HEK293 (cell line): ENCODE measurements at regions not wholly inside any gene's neighbourhood (a gene's known extent, or its start where the extent isn't known, plus 50 kb on each side); places are given as distances from the start of the nearest gene placed in this dataset.

Experiments used
- HOXA7 ChIP-seq: sonication (generic); formaldehyde crosslinking; IDR thresholded peaks from 2 replicates; pipeline ENCODE4 v1.8.1; 2022; ENCODE audit warnings: missing genetic modification reagents, borderline replicate concordance
- SP2 ChIP-seq: fragments of 450-650 bp; formaldehyde crosslinking; IDR thresholded peaks from 2 replicates; pipeline ENCODE4 v1.5.1; 2016; ENCODE audit warnings: missing biosample characterization, missing genetic modification characterization
- ZNF133 ChIP-seq: fragments of 450-650 bp; formaldehyde crosslinking; IDR thresholded peaks from 2 replicates; pipeline ENCODE4 v1.5.1; 2016; ENCODE audit warnings: missing biosample characterization, missing genetic modification characterization
- ZNF175 ChIP-seq: fragments of 450-650 bp; formaldehyde crosslinking; IDR thresholded peaks from 2 replicates; pipeline ENCODE4 v1.5.1; 2016; ENCODE audit warnings: missing biosample characterization, missing genetic modification characterization
- ZNF274 ChIP-seq, 2 experiments: fragments of 200-500 bp in 1 of 2; fragments of 450-650 bp in 1 of 2; sonication (Bioruptor generic) in 1 of 2; formaldehyde crosslinking in 1 of 2; IDR thresholded peaks; 2 replicates each; pipeline versions ENCODE4 v1.5.1 to v1.6.1; 2014 to 2016; ENCODE audit warnings: borderline replicate concordance in 1 of 2, inconsistent platforms in 1 of 2, low read length in 1 of 2, missing biosample characterization in 1 of 2, missing genetic modification characterization in 1 of 2
- ZNF777 ChIP-seq: fragments of 450-650 bp; formaldehyde crosslinking; IDR thresholded peaks from 2 replicates; pipeline ENCODE4 v1.5.1; 2017; ENCODE audit warnings: missing biosample characterization, missing genetic modification characterization, borderline replicate concordance
- TF ChIP-seq, protein P1 (sequence below): fragments of 450-650 bp; formaldehyde crosslinking; IDR thresholded peaks from 2 replicates; pipeline ENCODE4 v1.5.1; 2016; ENCODE audit warnings: missing biosample characterization, missing genetic modification characterization
- TF ChIP-seq, protein P2 (sequence below): fragments of 450-650 bp; formaldehyde crosslinking; IDR thresholded peaks from 2 replicates; pipeline ENCODE4 v1.5.1; 2016; ENCODE audit warnings: missing biosample characterization, missing genetic modification characterization, low read depth
- TF ChIP-seq, protein P3 (sequence below): fragments of 450-650 bp; formaldehyde crosslinking; IDR thresholded peaks from 2 replicates; pipeline ENCODE4 v1.5.1; 2017; ENCODE audit warnings: missing biosample characterization, missing genetic modification characterization
- TF ChIP-seq, protein P4 (sequence below): fragments of 450-650 bp; formaldehyde crosslinking; IDR thresholded peaks from 2 replicates; pipeline ENCODE4; 2016; ENCODE audit warnings: missing biosample characterization, missing genetic modification characterization
- TF ChIP-seq, protein P5 (sequence below): fragments of 450-650 bp; formaldehyde crosslinking; IDR thresholded peaks from 2 replicates; pipeline ENCODE4 v1.5.1; 2016; ENCODE audit warnings: missing biosample characterization, missing genetic modification characterization

DNA sequence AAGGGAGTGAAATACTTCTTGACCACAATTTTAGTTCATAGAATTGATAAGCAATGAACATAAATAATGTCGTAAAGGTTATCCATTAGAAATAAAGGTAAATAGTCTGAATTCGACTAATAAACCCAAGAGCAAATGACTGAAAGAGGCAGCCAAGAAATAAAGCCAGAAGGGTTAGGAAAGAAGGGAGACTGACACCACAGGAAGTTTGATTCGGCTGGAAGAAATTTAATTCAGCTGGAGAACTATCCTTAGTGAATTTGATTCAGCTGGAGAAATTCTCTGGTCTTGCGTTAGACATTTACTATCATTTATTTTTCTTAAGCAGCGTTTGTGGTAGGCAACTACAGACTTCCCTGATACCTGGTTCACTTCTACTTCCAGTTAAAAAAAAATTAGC is 429.6 kb downstream of the PID1 start:
- TF ChIP-seq SP2 (tag by site-specific recombination): no peak
- TF ChIP-seq, protein P1, sequence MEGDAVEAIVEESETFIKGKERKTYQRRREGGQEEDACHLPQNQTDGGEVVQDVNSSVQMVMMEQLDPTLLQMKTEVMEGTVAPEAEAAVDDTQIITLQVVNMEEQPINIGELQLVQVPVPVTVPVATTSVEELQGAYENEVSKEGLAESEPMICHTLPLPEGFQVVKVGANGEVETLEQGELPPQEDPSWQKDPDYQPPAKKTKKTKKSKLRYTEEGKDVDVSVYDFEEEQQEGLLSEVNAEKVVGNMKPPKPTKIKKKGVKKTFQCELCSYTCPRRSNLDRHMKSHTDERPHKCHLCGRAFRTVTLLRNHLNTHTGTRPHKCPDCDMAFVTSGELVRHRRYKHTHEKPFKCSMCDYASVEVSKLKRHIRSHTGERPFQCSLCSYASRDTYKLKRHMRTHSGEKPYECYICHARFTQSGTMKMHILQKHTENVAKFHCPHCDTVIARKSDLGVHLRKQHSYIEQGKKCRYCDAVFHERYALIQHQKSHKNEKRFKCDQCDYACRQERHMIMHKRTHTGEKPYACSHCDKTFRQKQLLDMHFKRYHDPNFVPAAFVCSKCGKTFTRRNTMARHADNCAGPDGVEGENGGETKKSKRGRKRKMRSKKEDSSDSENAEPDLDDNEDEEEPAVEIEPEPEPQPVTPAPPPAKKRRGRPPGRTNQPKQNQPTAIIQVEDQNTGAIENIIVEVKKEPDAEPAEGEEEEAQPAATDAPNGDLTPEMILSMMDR (tag by site-specific recombination): no peak
- TF ChIP-seq ZNF133 (tag by site-specific recombination): no peak
- TF ChIP-seq ZNF175 (tag by site-specific recombination): no peak
- TF ChIP-seq, protein P2, sequence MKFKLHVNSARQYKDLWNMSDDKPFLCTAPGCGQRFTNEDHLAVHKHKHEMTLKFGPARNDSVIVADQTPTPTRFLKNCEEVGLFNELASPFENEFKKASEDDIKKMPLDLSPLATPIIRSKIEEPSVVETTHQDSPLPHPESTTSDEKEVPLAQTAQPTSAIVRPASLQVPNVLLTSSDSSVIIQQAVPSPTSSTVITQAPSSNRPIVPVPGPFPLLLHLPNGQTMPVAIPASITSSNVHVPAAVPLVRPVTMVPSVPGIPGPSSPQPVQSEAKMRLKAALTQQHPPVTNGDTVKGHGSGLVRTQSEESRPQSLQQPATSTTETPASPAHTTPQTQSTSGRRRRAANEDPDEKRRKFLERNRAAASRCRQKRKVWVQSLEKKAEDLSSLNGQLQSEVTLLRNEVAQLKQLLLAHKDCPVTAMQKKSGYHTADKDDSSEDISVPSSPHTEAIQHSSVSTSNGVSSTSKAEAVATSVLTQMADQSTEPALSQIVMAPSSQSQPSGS (tag by site-specific recombination): no peak
- TF ChIP-seq, protein P3, sequence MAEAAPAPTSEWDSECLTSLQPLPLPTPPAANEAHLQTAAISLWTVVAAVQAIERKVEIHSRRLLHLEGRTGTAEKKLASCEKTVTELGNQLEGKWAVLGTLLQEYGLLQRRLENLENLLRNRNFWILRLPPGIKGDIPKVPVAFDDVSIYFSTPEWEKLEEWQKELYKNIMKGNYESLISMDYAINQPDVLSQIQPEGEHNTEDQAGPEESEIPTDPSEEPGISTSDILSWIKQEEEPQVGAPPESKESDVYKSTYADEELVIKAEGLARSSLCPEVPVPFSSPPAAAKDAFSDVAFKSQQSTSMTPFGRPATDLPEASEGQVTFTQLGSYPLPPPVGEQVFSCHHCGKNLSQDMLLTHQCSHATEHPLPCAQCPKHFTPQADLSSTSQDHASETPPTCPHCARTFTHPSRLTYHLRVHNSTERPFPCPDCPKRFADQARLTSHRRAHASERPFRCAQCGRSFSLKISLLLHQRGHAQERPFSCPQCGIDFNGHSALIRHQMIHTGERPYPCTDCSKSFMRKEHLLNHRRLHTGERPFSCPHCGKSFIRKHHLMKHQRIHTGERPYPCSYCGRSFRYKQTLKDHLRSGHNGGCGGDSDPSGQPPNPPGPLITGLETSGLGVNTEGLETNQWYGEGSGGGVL (tag by site-specific recombination): no peak
- no peak for TF ChIP-seq HOXA7 (CRISPR knock-in tag)
- TF ChIP-seq, protein P4, sequence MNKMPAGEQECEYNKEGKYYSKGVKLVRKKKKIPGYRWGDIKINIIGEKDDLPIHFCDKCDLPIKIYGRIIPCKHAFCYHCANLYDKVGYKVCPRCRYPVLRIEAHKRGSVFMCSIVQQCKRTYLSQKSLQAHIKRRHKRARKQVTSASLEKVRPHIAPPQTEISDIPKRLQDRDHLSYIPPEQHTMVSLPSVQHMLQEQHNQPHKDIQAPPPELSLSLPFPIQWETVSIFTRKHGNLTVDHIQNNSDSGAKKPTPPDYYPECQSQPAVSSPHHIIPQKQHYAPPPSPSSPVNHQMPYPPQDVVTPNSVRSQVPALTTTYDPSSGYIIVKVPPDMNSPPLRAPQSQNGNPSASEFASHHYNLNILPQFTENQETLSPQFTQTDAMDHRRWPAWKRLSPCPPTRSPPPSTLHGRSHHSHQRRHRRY: no peak
- TF ChIP-seq, protein P5, sequence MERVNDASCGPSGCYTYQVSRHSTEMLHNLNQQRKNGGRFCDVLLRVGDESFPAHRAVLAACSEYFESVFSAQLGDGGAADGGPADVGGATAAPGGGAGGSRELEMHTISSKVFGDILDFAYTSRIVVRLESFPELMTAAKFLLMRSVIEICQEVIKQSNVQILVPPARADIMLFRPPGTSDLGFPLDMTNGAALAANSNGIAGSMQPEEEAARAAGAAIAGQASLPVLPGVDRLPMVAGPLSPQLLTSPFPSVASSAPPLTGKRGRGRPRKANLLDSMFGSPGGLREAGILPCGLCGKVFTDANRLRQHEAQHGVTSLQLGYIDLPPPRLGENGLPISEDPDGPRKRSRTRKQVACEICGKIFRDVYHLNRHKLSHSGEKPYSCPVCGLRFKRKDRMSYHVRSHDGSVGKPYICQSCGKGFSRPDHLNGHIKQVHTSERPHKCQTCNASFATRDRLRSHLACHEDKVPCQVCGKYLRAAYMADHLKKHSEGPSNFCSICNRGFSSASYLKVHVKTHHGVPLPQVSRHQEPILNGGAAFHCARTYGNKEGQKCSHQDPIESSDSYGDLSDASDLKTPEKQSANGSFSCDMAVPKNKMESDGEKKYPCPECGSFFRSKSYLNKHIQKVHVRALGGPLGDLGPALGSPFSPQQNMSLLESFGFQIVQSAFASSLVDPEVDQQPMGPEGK (tag by site-specific recombination): no peak
- TF ChIP-seq ZNF274 (IDR thresholded peaks at IDR 0.05; ENCODE audit: low read length): no peak
- TF ChIP-seq ZNF274 (tag by site-specific recombination; IDR thresholded peaks at IDR 0.05; ENCODE audit: borderline replicate concordance): no peak
- no peak for TF ChIP-seq ZNF777 (tag by site-specific recombination)
